ENCODE measurements at regions not wholly inside any gene's neighbourhood (a gene's known extent, or its start where the extent isn't known, plus 50 kb on each side); places are given as distances from the start of the nearest gene placed in this dataset.

DNA sequence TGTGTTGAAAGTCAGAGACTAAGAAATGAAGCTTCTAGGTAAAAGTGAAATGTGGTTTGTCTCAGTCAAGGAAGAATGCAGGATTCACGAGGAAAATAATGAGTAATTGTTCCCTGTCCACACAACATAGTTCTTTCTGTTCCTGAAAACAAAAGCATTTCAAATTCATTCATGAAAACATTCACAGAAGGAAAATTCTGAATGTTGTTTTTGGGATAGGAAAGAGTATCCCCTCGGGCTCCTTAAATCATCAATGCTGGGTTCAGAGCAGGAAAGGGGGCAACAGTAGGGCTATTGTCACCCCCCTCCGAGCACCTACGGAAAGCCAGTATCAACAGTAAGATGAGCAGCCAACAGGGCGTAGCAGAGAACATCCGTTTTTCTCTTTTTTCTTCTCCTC is 769.9 kb upstream of the ADAMTS16 start:
- TF ChIP-seq, protein P1, sequence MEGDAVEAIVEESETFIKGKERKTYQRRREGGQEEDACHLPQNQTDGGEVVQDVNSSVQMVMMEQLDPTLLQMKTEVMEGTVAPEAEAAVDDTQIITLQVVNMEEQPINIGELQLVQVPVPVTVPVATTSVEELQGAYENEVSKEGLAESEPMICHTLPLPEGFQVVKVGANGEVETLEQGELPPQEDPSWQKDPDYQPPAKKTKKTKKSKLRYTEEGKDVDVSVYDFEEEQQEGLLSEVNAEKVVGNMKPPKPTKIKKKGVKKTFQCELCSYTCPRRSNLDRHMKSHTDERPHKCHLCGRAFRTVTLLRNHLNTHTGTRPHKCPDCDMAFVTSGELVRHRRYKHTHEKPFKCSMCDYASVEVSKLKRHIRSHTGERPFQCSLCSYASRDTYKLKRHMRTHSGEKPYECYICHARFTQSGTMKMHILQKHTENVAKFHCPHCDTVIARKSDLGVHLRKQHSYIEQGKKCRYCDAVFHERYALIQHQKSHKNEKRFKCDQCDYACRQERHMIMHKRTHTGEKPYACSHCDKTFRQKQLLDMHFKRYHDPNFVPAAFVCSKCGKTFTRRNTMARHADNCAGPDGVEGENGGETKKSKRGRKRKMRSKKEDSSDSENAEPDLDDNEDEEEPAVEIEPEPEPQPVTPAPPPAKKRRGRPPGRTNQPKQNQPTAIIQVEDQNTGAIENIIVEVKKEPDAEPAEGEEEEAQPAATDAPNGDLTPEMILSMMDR (IDR thresholded peaks at IDR 0.05) = no peak

DNA sequence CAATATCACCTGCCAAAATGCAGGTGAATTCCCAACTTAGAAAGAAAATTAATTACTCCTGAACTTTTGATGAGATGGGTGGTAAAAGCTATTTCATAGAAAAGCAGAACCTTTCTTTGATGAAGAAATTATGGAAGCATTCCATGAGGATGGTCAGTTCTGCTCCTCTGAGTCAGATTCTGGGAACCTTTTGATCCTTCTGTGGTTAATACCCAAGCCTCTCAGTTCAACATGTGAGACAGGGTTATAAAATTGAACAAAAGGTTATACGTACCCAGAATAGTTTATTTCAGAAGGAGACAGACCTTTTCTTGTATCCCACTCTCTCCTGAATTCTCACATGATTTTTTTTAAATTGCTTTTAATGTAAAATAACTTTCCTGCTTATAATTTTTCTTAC is 767.6 kb upstream of the ADAMTS16 start:
- TF ChIP-seq, protein P1 (IDR thresholded peaks at IDR 0.05) = no peak

DNA sequence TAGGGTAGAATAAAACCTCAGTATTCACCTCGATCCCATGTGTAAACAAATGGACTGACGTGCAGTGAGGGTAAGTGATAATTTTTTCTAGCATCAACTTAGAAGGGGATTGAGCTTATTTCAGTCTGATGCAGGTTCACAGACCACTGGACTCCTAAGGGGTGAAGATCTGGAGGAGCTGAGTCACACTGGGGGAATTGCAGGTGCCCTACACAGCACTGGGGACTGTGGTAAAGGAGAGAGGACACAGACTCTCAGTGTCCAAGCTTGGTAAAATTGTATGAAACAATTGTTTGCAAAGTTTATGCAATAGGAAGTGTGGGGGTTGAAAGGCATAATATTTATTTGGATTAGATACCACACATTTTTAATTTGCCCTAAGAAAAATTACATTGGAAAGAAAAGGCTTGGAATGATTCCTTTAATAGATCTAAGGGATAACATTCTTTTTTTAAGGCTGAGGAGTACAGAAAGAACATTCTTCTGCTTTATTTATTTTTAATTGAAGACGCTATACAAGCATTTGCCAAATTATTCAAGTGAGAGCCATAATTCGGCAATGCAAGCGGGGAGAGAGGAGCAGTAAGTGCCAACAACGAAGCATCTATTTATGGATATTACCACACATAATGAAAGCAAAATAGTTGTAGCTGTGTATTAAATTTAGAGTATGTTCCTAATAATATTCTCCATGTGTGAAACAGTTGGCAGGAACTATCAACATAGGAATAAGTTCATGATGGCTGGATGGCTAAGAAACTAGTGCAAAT is 766.9 kb upstream of the ADAMTS16 start:
- TF ChIP-seq, protein P1 (IDR thresholded peaks at IDR 0.05) = no peak

DNA sequence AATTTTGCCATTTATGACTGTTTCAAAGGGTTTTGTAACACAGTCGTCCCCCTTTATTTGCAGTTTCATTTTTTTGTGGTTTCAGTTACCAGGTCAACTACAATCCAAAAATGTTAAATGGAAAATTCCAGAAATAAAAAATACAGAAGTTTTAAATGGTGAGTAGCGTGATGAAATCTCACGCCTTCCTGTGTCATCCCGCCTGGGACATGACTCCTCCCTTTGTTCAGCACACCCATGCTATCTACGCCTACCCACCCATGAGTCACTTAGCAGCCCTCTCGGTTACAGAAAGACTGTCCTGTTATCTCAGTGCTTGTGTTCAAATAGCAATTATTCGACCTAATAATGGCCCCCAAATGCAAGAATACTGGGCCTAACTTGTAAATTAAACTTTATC is 765.3 kb upstream of the ADAMTS16 start:
- TF ChIP-seq, protein P1 (IDR thresholded peaks at IDR 0.05) = no peak

DNA sequence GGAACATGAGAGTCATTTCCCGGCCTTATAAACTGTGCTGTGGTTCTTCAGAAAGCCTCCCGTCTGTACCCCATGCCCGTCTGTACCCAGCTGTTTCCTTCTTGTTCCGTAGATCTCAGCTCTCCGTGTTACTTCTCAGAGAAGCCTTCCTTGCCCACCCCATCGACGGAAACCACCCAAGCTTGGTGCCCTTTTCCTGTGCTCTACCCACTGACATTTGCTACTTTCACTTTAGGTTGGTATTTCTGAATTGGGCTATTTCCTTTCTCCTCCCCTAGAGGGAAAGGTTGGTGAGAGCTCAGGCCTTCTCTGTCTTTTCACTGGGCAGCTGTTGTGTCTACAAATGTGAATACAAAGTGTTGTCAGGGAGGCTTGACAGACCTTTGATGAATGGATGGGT is 764.5 kb upstream of the ADAMTS16 start:
- TF ChIP-seq, protein P1 (IDR thresholded peaks at IDR 0.05) = no peak

DNA sequence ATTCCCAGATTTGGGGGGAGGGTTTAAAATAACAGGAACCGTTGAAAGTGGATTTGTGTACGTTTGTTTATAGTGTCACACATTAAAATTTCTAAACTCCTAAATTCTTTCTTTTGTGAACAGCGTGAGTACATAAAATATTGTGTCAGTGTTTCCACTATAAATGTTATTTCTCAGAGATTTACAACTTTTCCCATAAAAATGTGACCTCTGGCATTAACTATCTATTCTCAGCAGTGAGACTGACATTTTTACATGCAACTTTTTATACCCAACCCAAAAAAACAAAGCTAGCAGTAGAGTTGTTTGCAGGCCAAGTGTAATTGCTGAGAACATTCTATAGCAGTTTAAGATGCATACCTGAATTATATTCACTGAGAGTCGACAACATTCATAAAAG is 757.0 kb upstream of the ADAMTS16 start:
- TF ChIP-seq, protein P1 (IDR thresholded peaks at IDR 0.05) = no peak

DNA sequence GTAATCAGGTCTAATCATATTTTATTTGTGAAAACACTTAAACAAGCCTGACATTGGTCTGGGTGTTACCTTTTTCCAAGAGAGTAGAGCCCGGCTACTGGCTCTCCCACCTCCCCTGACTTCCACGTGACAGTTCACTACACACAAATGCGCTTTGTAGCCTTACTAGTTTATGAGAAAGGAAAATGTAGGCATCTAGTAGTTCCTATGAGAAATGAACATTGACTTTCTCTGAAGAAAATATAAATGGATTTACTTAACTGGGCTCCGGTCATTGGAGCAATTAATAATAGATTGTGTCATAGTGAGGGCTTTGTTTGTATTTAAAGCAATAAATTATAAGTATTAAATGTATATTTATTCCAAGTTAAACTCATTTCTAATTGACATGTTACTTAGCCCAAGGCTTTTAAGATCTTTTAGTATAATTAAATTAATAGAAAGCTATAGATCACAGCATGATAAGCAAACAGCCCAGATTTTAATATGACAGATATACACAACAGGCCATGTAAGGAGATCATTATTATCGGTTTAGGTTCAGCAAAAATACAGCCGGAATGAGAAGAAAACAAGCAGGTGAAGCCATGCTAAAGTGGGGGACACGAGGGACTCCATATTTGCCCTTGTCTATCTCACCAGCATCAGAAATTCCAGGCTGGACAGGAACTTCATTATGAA is 756.5 kb upstream of the ADAMTS16 start:
- TF ChIP-seq, protein P1 (IDR thresholded peaks at IDR 0.05) = no peak

Data from LNCAP (cell line).